ENCODE measurements at regions not wholly inside any gene's neighbourhood (a gene's known extent, or its start where the extent isn't known, plus 50 kb on each side); places are given as distances from the start of the nearest gene placed in this dataset.

- Histone ChIP-seq H3K4me2 (ENCODE audit: low read length) (no peak overlapping the region), H4K20me1 (ENCODE audit: insufficient read depth, low read length) (no peaks in the 10 kb centered on the region), H3K4me1 (ENCODE audit: insufficient read depth, low read length, poor library complexity, severe bottlenecking) (no peaks in the 10 kb centered on the region), H3K9me2 (ENCODE audit: insufficient read depth, low read length) (no peaks in the 10 kb centered on the region), H2AFZ (ENCODE audit: low read length) (no peak overlapping the region), H3K27ac (ENCODE audit: low read depth, low read length, poor library complexity, severe bottlenecking) (no peak overlapping the region), H3K36me3 (ENCODE audit: insufficient read depth, low read length) (no peaks in the 10 kb centered on the region), H3K9me3 (ENCODE audit: low read length) (no peaks in the 10 kb centered on the region), H3K4me3 (ENCODE audit: low read depth, low read length, poor library complexity, severe bottlenecking) (no peak overlapping the region), H3K79me2 (ENCODE audit: insufficient read depth, low read depth, low read length) (no peaks in the 10 kb centered on the region)
- intact Hi-C loops (cut with micrococcal nuclease; ENCODE audit: unreplicated experiment), result no loop called here
- TF ChIP-seq CTCF (conservative IDR thresholded peaks at IDR 0.05; ENCODE audit: low read length), result no peak
- no peak for TF ChIP-seq EZH2phosphoT487 (IDR thresholded peaks at IDR 0.05; ENCODE audit: borderline replicate concordance, low read depth, low read length)
- ChIA-PET CTCF (ENCODE audit: unreplicated experiment) (no interaction called here), POLR2A (interaction anchor here (1.8 kb wide), 1 partner anchor 10 kb away, joined by 5 read pairs; no protein-coding TSS in a partner anchor)
- BruUV-seq (replicated peaks), result no TSS peak
- no peak for DNase-seq (ENCODE audit: low spot score)
Measured at GRCh38 chr7:45982907-45983719, 62.0 kb upstream of the IGFBP3 start.

GRCh38 chr7:45982132-45982531 lies 61.1 kb upstream of the IGFBP3 start:
- POLR2A ChIA-PET, result no interaction called here
- intact Hi-C loops (cut with micrococcal nuclease; ENCODE audit: unreplicated experiment), result no loop called here
- no peak for DNase-seq (ENCODE audit: low spot score)
- Histone ChIP-seq H3K9me2 (ENCODE audit: insufficient read depth, low read length) (no peaks in the 10 kb centered on the region), H2AFZ (ENCODE audit: low read length) (no peak overlapping the region), H3K4me3 (ENCODE audit: low read depth, low read length, poor library complexity, severe bottlenecking) (no peak overlapping the region), H3K27ac (ENCODE audit: low read depth, low read length, poor library complexity, severe bottlenecking) (no peak overlapping the region), H3K9me3 (ENCODE audit: low read length) (no peaks in the 10 kb centered on the region), H3K4me1 (ENCODE audit: insufficient read depth, low read length, poor library complexity, severe bottlenecking) (no peaks in the 10 kb centered on the region), H3K36me3 (ENCODE audit: insufficient read depth, low read length) (no peaks in the 10 kb centered on the region), H4K20me1 (ENCODE audit: insufficient read depth, low read length) (no peaks in the 10 kb centered on the region), H3K79me2 (ENCODE audit: insufficient read depth, low read depth, low read length) (no peaks in the 10 kb centered on the region), H3K4me2 (ENCODE audit: low read length) (no peak overlapping the region)
- no TSS peak for BruUV-seq (replicated peaks)
- TF ChIP-seq CTCF (conservative IDR thresholded peaks at IDR 0.05; ENCODE audit: low read length), result no peak
- TF ChIP-seq EZH2phosphoT487 (IDR thresholded peaks at IDR 0.05; ENCODE audit: borderline replicate concordance, low read depth, low read length), result no peak
- CTCF ChIA-PET (ENCODE audit: unreplicated experiment), result no interaction called here

DNA sequence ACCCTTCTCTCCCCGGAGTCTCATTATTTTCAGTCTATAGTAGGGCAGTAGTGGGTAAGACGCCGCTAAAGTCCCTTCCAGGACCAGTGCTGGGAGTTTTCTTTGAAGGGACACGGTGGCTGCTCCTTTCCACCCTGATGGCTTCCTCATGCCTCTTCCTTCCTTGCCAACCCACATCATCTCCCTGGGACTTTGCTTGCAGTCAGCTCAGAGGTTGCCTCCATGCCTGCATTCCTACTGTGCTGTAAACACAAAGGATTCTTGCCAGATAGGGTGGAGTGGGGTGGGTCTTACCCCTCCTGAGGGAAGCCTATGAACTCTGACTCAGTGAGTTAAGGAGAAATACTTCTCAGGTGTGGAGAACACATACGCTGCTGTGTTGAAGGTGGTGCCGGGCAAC lies 59.9 kb upstream of the IGFBP3 start:
- Histone ChIP-seq H3K4me1 (ENCODE audit: insufficient read depth, low read length, poor library complexity, severe bottlenecking) (no peaks in the 10 kb centered on the region), H3K79me2 (ENCODE audit: insufficient read depth, low read depth, low read length) (no peaks in the 10 kb centered on the region), H3K9me3 (ENCODE audit: low read length) (no peaks in the 10 kb centered on the region), H4K20me1 (ENCODE audit: insufficient read depth, low read length) (no peaks in the 10 kb centered on the region), H3K36me3 (ENCODE audit: insufficient read depth, low read length) (no peaks in the 10 kb centered on the region), H3K4me2 (ENCODE audit: low read length) (no peak overlapping the region), H2AFZ (ENCODE audit: low read length) (no peak overlapping the region), H3K4me3 (ENCODE audit: low read depth, low read length, poor library complexity, severe bottlenecking) (no peak overlapping the region), H3K9me2 (ENCODE audit: insufficient read depth, low read length) (no peaks in the 10 kb centered on the region), H3K27ac (ENCODE audit: low read depth, low read length, poor library complexity, severe bottlenecking) (no peak overlapping the region)
- ChIA-PET POLR2A (interaction anchor here (1.4 kb wide), 1 partner anchor 13 kb away, joined by 5 read pairs; no protein-coding TSS in a partner anchor), CTCF (ENCODE audit: unreplicated experiment) (no interaction called here)
- no peak for TF ChIP-seq EZH2phosphoT487 (IDR thresholded peaks at IDR 0.05; ENCODE audit: borderline replicate concordance, low read depth, low read length)
- TF ChIP-seq CTCF (conservative IDR thresholded peaks at IDR 0.05; ENCODE audit: low read length), result no peak
- BruUV-seq (replicated peaks), result no TSS peak
- no peak for DNase-seq (ENCODE audit: low spot score)
- intact Hi-C loops (cut with micrococcal nuclease; ENCODE audit: unreplicated experiment), result no loop called here
